ENCODE measurements at regions not wholly inside any gene's neighbourhood (a gene's known extent, or its start where the extent isn't known, plus 50 kb on each side); places are given as distances from the start of the nearest gene placed in this dataset.

GRCh38 chr12:76707772-76708171 is 56.1 kb upstream of the ZDHHC17 start:
- TF ChIP-seq CTCF (optimal IDR thresholded peaks at IDR 0.05 in 1 of 3, IDR thresholded peaks at IDR 0.05 in 1 of 3, conservative IDR thresholded peaks at IDR 0.05 in 1 of 3; ENCODE audit: extremely low read depth in 1 of 3, insufficient read depth in 2 of 3, low read length in 3 of 3) (no peak), EZH2 (IDR thresholded peaks at IDR 0.05; ENCODE audit: low read length) (no peak)
